ENCODE measurements at regions not wholly inside any gene's neighbourhood (a gene's known extent, or its start where the extent isn't known, plus 50 kb on each side); places are given as distances from the start of the nearest gene placed in this dataset.

- Mint-ChIP-seq H3K9me3 (ENCODE audit: unreplicated experiment) (no peaks in the 10 kb centered on the region), H3K36me3 (ENCODE audit: unreplicated experiment) (no peaks in the 10 kb centered on the region), H3K27me3 (ENCODE audit: unreplicated experiment) (no peaks in the 10 kb centered on the region), H3K4me1 (ENCODE audit: low read depth, unreplicated experiment) (no peaks in the 10 kb centered on the region), H3K4me3 (ENCODE audit: unreplicated experiment) (no peak overlapping the region), H3K27ac (ENCODE audit: unreplicated experiment) (no peak overlapping the region)
- no peak for DNase-seq
- TF ChIP-seq CTCF (IDR thresholded peaks at IDR 0.05; ENCODE audit: partially characterized antibody, unreplicated experiment): no peak
Observed at GRCh38 chr4:170391066-170391740, 301.4 kb upstream of the AADAT start.

- no peak overlapping the region for H3K27ac Mint-ChIP-seq (ENCODE audit: unreplicated experiment)
- TF ChIP-seq CTCF (IDR thresholded peaks at IDR 0.05; ENCODE audit: partially characterized antibody, unreplicated experiment): no peak
Observed at GRCh38 chr4:170389411-170389810, 299.7 kb upstream of the AADAT start.

GRCh38 chr4:170388255-170388654 lies 298.5 kb upstream of the AADAT start:
- H3K4me3 Mint-ChIP-seq (ENCODE audit: unreplicated experiment): no peak overlapping the region
- H3K9me3 Mint-ChIP-seq (ENCODE audit: unreplicated experiment): no peaks in the 10 kb centered on the region
- H3K4me1 Mint-ChIP-seq (ENCODE audit: low read depth, unreplicated experiment): no peaks in the 10 kb centered on the region
- H3K27me3 Mint-ChIP-seq (ENCODE audit: unreplicated experiment): no peaks in the 10 kb centered on the region
- no peak for TF ChIP-seq CTCF (IDR thresholded peaks at IDR 0.05; ENCODE audit: partially characterized antibody, unreplicated experiment)
- H3K36me3 Mint-ChIP-seq (ENCODE audit: unreplicated experiment): no peaks in the 10 kb centered on the region
- no peak for DNase-seq
- H3K27ac Mint-ChIP-seq (ENCODE audit: unreplicated experiment): no peak overlapping the region

More at GRCh38 chr4:170389411-170389810, 299.7 kb upstream of the AADAT start:
- H3K4me3 Mint-ChIP-seq (ENCODE audit: unreplicated experiment): no peak overlapping the region
- H3K9me3 Mint-ChIP-seq (ENCODE audit: unreplicated experiment): no peaks in the 10 kb centered on the region
- DNase-seq: no peak
- no peaks in the 10 kb centered on the region for H3K4me1 Mint-ChIP-seq (ENCODE audit: low read depth, unreplicated experiment)
- no peaks in the 10 kb centered on the region for H3K36me3 Mint-ChIP-seq (ENCODE audit: unreplicated experiment)
- no peaks in the 10 kb centered on the region for H3K27me3 Mint-ChIP-seq (ENCODE audit: unreplicated experiment)

- no peak overlapping the region for H3K27ac Mint-ChIP-seq (ENCODE audit: unreplicated experiment)
- no peak for TF ChIP-seq CTCF (IDR thresholded peaks at IDR 0.05; ENCODE audit: partially characterized antibody, unreplicated experiment)
- H3K4me3 Mint-ChIP-seq (ENCODE audit: unreplicated experiment): no peak overlapping the region
- H3K27me3 Mint-ChIP-seq (ENCODE audit: unreplicated experiment): no peaks in the 10 kb centered on the region
- H3K36me3 Mint-ChIP-seq (ENCODE audit: unreplicated experiment): no peaks in the 10 kb centered on the region
- DNase-seq: no peak
- H3K9me3 Mint-ChIP-seq (ENCODE audit: unreplicated experiment): no peaks in the 10 kb centered on the region
- no peaks in the 10 kb centered on the region for H3K4me1 Mint-ChIP-seq (ENCODE audit: low read depth, unreplicated experiment)
Observed at GRCh38 chr4:170386971-170387370, 297.2 kb upstream of the AADAT start.

- TF ChIP-seq CTCF (IDR thresholded peaks at IDR 0.05; ENCODE audit: partially characterized antibody, unreplicated experiment): no peak
- H3K27ac Mint-ChIP-seq (ENCODE audit: unreplicated experiment): no peak overlapping the region
Observed at GRCh38 chr4:170386511-170386910, 296.8 kb upstream of the AADAT start.

More at GRCh38 chr4:170386511-170386910, 296.8 kb upstream of the AADAT start:
- DNase-seq: no peak
- Mint-ChIP-seq H3K4me3 (ENCODE audit: unreplicated experiment) (no peak overlapping the region), H3K4me1 (ENCODE audit: low read depth, unreplicated experiment) (no peaks in the 10 kb centered on the region), H3K27me3 (ENCODE audit: unreplicated experiment) (no peaks in the 10 kb centered on the region), H3K9me3 (ENCODE audit: unreplicated experiment) (no peaks in the 10 kb centered on the region), H3K36me3 (ENCODE audit: unreplicated experiment) (no peaks in the 10 kb centered on the region)
